Erythroblast (primary cell): ENCODE measurements at regions not wholly inside any gene's neighbourhood (a gene's known extent, or its start where the extent isn't known, plus 50 kb on each side); places are given as distances from the start of the nearest gene placed in this dataset.

ENCODE experiments used
- GATA1 ChIP-seq: IDR thresholded peaks from 2 replicates; pipeline ENCODE4 v1.6.1; 2011; ENCODE audit warnings: low read depth, mild to moderate bottlenecking, control low read depth, low read length, moderate library complexity
- POLR2A ChIP-seq: IDR thresholded peaks from 2 replicates; pipeline ENCODE4 v1.6.1; 2011; ENCODE audit warnings: mild to moderate bottlenecking, low read length

GRCh38 chr21:36630485-36631206, 68.3 kb upstream of the SIM2 start:
- TF ChIP-seq POLR2A (no peak), GATA1 (no peak)
